Adrenal gland (tissue), 5 donors: ENCODE measurements at regions not wholly inside any gene's neighbourhood (a gene's known extent, or its start where the extent isn't known, plus 50 kb on each side); places are given as distances from the start of the nearest gene placed in this dataset.

Experiments
- POLR2A ChIP-seq, 2 donors: fragments of 450-650 bp; IDR thresholded peaks; one replicate each; pipeline ENCODE4 v1.6.1; 2017; ENCODE audit warnings: antibody characterized with exemption in 2 of 2, mild to moderate bottlenecking in 2 of 2, moderate library complexity in 1 of 2
- TF ChIP-seq, protein P1 (sequence below), 6 experiments: fragments of 450-650 bp in 4 of 6; fragments of 200-600 bp in 2 of 6; sonication (generic) in 1 of 6; IDR thresholded peaks; 1 replicate in 5 of 6; 2 replicates in 1 of 6; pipeline versions ENCODE4 v1.5.1 to v1.8.0; 2016 to 2021; ENCODE audit warnings: antibody characterized with exemption in 6 of 6, mild to moderate bottlenecking in 2 of 6, moderate library complexity in 1 of 6
- donor health status: DM: no; HTN: no; CAD: no.

DNA sequence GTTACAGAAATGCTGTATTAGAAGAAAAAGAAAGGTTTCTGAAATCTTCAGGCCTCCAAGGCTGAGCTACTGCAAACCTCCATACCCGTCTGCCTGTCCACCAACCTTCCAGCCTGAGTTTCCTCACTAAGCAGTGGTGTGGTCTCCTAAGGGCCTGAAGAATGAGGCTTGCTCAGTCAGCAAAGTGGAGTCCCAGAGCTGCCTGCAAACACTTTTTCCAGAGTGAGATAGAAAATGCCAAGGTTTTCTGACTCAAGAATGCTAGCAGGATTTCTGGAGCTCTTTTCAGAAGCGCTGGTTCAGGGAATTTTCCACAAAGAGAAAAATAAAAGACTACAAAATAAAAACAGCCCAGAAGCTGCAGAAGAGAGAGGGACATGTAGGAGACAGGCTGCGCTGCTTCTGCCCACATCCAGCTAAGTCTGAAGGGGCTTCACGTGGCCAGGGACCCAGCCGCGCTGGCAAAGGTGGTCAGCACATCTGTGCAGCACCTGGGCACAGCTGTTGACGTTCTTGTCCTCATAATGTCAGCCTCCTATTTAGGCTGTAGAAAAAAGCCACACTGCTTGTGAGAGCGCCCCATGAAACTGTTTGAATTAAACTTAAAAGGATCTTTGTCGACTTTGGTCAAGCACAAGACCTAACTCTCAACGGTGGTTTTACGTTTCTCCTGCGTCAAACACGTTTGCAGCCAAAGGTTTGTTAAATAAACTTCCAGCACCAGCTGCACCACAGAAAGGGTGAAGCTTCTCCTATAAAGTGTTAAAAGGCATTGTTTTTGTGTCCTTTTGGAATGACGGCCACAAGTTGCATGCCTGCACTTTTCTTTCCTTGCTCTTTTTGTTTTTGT is 209.0 kb downstream of the THBS2 start:
- TF ChIP-seq, protein P1, sequence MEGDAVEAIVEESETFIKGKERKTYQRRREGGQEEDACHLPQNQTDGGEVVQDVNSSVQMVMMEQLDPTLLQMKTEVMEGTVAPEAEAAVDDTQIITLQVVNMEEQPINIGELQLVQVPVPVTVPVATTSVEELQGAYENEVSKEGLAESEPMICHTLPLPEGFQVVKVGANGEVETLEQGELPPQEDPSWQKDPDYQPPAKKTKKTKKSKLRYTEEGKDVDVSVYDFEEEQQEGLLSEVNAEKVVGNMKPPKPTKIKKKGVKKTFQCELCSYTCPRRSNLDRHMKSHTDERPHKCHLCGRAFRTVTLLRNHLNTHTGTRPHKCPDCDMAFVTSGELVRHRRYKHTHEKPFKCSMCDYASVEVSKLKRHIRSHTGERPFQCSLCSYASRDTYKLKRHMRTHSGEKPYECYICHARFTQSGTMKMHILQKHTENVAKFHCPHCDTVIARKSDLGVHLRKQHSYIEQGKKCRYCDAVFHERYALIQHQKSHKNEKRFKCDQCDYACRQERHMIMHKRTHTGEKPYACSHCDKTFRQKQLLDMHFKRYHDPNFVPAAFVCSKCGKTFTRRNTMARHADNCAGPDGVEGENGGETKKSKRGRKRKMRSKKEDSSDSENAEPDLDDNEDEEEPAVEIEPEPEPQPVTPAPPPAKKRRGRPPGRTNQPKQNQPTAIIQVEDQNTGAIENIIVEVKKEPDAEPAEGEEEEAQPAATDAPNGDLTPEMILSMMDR (IDR thresholded peaks at IDR 0.05): no peak
- TF ChIP-seq POLR2A (IDR thresholded peaks at IDR 0.05): no peak
